GM04503 (cell line): ENCODE measurements at regions not wholly inside any gene's neighbourhood (a gene's known extent, or its start where the extent isn't known, plus 50 kb on each side); places are given as distances from the start of the nearest gene placed in this dataset.
"Not testable (repeated sequence)": the region's sequence is repeated elsewhere in the genome, so short reads cannot be mapped to it uniquely, and the experiment has no call there.

ENCODE experiments used
- DNase-seq: peaks from one replicate; pipeline ENCODE4 v3.0.0-alpha.2; 2012; ENCODE audit warnings: low read depth

- no peak for DNase-seq
Observed at GRCh38 chr12:113569806-113570205, 98.1 kb upstream of the LHX5 start.

GRCh38 chr12:113568021-113568420 lies 96.3 kb upstream of the LHX5 start:
- DNase-seq, result no peak

- DNase-seq, result no peak
Observed at GRCh38 chr12:113565368-113565767, 93.7 kb upstream of the LHX5 start.

GRCh38 chr12:113561068-113561780 lies 89.6 kb upstream of the LHX5 start:
- no peak for DNase-seq

GRCh38 chr12:113559466-113559865 lies 87.8 kb upstream of the LHX5 start:
- no peak for DNase-seq

GRCh38 chr12:113555226-113555625 lies 83.6 kb upstream of the LHX5 start:
- DNase-seq, result no peak

- no peak for DNase-seq
Observed at GRCh38 chr12:113552760-113553159, 81.1 kb upstream of the LHX5 start.

GRCh38 chr12:113551563-113551962 lies 79.9 kb upstream of the LHX5 start:
- no peak for DNase-seq

GRCh38 chr12:113548467-113548866 lies 76.8 kb upstream of the LHX5 start:
- no peak for DNase-seq

- DNase-seq, result no peak
Observed at GRCh38 chr12:113546916-113547863, 75.5 kb upstream of the LHX5 start.

- DNase-seq, result no peak
Observed at GRCh38 chr12:113537751-113538087, 66.0 kb upstream of the LHX5 start.

GRCh38 chr12:113537046-113537750 lies 65.5 kb upstream of the LHX5 start:
- no peak for DNase-seq

GRCh38 chr12:113535100-113535499 lies 63.4 kb upstream of the LHX5 start:
- no peak for DNase-seq

GRCh38 chr12:113534555-113534954 lies 62.9 kb upstream of the LHX5 start:
- no peak for DNase-seq

GRCh38 chr12:113533842-113534375 lies 62.2 kb upstream of the LHX5 start:
- no peak for DNase-seq

- DNase-seq, result no peak
Observed at GRCh38 chr12:113532292-113532691, 60.6 kb upstream of the LHX5 start.

GRCh38 chr12:113531073-113531472 lies 59.4 kb upstream of the LHX5 start:
- DNase-seq, result not testable (repeated sequence)

GRCh38 chr12:113528606-113529293 lies 57.1 kb upstream of the LHX5 start:
- DNase-seq, result no peak

GRCh38 chr12:113525066-113525465 lies 53.4 kb upstream of the LHX5 start:
- no peak for DNase-seq

GRCh38 chr12:113524495-113524894 lies 52.8 kb upstream of the LHX5 start:
- DNase-seq, result no peak

GRCh38 chr12:113521708-113522107 lies 50.0 kb upstream of the LHX5 start:
- DNase-seq, result no peak
